NCI-H226 (cell line): ENCODE measurements at regions not wholly inside any gene's neighbourhood (a gene's known extent, or its start where the extent isn't known, plus 50 kb on each side); places are given as distances from the start of the nearest gene placed in this dataset.
A peak's percentile ranks its signal among the peaks of the same experiment; 100 is the strongest.

Experiments used
- DNase-seq: peaks from one replicate; pipeline ENCODE4 v3.0.0-alpha.2; 2015

DNA sequence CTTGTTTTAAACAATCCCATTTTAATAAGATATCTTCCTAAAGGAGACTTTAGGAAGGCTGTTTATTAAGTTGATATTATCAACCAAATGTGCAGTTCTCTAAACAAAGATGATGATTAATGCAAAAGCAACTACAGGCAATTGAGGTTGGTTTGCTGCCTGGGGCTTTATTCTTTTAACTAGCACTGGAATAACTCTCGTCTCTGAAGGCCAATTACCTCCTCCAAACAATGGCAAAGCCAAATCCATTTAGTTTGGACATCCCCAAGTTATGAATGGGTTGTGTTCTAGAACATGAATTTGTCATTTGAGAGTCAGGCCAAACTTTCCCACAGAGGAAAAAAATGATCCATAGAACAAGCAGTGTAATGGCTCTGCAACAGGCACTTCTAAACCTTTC, 114.1 kb downstream of the SLC16A9 start:
- DNase-seq = no peak

DNA sequence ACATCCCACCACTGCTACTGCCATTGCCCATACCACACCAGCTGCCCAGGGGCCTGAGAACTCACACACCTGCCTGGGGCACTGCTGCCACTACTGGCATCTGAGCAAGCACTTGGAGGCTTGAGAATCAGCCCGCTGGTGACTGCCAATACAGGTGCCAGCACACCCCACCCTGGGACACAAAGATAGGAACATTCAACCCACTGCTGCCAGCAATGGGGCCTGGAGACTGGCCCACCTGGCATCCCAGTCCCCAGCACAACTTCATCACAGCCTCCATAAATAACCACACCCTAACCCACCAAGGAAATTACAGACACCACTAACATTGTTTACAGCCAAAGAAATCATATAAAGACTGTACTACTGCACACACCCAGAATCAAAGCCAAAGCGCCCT, 115.9 kb downstream of the SLC16A9 start:
- DNase-seq = no peak

DNA sequence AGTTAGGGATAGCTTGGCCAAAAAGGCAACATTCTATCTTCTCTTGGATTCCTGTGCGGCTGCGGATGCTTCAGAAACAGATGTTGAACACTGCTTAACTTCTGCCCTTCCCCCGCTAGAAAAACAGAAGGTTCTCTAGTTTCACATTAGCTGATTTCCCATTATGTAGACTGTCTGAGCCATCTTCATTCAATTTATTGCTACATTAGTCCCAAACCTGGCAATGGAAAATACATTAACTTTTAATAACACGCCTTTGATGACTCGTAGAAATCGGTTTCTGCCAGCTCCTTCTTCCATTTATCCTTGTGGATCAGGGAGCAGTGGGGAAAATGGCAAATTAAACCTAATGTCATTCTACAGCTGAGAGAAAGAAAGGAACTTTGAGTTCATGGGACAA, 119.9 kb downstream of the SLC16A9 start:
- DNase-seq = no peak

DNA sequence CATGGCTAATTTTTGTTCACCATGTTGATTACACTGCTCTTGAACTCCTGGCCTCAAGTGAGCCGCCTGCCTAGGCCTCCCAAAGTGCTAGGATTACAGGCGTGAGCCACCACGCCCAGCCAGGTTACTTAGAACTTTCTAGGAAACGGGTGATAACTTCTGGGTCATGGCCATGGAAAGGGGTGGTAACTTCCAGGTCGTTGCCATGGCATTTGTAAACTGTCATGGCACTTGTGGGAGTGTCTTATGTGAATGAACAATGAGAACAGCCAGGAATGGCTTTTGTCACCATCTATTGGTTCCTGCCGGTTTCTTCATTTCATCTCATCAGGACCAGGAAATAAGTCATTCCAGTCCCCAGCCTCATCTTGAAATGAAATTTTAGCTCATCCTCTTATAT, 120.9 kb downstream of the SLC16A9 start:
- no peak for DNase-seq

DNA sequence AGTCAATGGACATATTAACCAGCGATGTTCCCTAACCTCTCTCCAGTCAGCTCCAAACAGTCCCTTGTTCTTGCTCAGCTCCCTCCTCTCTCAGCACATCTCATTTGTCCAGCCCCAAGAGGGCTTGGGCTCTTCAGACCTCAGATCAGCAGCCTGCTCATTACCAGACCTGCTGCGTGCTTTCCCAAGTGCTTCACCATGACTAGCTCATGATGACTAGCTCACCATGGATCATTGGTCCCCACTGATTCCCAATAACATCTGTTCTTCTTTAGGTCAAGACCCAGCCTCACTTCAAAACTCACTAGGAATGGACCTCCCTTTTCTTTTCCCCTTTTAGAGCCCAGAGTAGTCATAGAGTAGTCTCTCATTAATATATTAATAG, 121.9 kb downstream of the SLC16A9 start:
- DNase-seq = no peak

DNA sequence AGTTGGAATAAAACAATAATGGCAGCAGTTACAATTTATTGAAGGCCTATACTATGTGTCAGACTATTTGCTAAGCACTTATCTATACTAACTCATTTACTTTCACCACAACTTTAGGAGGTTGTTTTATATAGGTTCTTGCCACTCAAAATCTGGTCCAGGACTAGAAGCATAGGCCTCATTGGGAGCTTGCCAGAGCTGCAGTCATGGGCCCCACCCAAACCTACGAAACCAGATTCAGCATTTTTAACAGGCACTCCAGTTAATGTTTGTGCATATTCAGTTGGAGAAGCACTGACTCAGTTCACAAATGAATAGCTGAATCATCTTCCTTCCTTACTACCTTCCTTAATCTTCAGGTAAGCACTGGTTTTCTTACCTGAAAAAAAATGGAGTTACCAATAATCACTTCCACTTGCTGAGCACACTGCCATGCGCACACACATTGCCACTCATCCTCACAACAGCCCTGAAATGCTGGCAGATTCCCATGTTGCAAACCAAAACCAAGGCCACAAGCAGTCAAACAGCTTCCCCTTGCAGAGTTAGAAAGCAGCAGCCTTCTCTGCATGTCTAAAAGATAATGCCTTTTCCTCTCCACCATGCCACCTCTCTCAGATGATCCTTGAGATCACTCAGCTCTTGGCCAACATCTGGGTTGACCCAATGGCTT, 122.4 kb downstream of the SLC16A9 start:
- DNase-seq = no peak

DNA sequence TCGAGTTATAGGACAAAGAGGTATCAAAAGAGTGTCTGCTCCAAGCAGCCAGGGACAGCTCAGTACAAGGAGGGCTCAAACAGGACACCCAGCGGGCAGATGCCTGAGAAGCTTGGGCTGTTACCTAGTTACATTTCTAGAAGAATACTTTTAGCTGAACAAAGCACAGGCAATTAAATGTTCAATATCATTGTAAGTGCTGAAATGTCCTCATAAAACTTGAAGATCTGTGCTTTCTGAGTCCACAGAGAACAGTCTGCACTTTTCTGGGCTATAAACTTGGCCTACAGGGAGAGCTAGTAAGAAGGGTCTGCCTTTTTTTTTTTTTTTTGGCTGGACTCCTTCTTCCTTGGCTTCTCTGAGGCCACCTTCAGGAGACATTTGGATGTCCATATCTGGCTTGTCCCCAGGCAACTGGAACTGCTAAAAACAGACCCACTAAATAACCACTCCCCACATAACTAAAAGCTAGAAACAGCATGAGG, 123.2 kb downstream of the SLC16A9 start:
- DNase-seq = no peak

DNA sequence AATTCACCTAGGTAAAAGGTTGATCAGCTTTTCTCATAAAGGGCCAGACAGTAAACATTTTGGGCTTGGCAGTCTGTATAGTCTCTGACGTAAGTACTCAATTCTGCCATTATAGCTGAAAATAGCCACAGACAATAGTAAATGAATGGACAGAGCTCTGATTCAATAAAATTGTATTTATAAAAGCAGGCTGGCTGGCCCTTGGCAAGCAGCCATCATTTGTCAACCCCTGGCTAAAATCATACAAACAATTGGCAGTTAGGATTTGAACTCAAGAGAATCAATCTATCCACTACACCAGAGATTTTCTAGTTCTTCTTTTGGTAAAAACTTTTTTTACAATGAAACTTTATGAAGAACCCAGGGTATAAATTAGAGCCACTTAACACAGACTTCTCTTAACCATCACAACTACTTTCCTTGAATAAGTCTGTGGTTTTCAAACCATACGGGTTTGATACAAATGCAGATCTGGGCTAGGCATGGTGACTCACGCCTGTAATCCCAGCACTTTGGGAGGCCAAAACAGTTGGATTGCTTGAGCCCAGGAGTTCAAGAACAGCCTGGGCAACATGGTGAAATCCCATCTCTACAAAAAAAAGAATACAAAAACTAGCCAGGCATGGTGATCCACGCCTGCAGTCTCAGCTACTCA, 124.5 kb downstream of the SLC16A9 start:
- DNase-seq = no peak

DNA sequence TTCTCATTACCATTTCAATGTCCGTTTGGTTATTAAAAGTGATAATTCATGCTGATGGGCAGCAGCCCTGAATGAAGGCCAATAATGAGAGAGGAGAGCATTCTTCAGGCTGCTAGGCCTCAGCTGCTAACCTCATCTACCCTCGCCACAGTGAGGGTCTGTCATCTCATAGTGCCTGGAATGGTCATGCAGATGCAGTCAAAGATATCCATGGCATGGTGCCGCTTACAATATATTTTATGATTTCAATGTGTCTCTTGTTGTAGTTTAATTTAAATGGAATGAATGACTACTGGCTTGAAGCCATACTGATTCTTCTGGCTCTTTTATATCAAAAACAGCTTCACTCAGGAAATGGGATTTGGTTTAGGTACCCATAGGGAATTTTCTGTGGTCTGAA, 126.9 kb downstream of the SLC16A9 start:
- no peak for DNase-seq

DNA sequence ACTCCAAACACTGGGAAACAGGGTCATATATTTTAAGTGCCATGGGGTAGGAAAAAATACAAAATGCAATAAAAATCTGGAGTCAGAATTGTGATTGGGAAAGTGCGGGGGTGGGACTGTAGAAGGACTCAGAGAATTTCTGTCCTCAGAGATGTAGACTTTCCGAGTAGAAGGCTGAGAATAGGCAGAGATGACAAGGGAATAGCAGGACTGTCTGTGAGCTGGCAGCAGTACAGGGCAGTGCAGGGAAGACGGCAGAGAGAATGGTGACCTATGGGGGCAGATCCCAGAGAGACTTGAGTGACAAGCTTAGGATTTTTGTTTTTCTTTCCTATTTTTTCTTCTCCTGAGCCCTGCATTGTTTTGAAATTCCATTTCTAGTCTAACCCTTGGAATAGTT, 127.6 kb downstream of the SLC16A9 start:
- DNase-seq = no peak

DNA sequence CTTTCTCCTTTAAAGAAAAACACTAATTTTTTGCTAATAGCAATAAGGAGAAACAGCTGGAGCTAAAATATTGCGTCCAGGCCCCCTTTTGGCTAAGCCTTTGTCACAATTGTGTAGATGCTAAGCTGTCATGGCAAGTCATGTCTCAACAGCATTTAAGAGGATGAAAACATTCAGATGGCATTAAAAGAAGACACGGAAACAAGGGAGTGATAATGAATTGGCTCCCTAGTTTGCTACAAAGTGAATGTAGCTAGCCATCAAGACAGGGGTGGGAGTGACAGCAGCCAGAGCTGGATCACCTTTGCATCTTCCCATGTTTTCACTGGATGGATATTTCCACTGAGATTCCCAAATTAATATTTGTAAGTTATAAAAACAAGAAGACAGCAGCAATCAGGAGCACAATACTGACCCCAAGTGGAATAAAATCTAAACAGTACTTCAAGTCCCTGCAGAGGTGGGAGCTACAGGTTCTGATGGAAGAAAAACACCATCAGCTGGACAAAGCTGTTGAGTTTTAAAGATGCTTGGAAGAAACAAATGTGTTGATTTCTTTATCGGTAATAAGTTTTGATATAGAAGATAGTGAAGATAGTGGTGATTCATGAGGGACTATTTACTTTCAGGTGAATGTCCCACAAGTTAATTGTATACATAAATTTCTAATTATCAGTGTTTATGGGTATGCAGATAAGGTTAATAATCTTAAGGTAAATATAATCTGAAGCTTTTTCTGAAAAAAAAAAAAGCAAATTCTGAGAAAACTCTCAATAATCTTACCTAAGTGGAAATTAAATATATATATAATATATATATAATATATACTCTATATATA, 129.4 kb downstream of the SLC16A9 start:
- DNase-seq = no peak

DNA sequence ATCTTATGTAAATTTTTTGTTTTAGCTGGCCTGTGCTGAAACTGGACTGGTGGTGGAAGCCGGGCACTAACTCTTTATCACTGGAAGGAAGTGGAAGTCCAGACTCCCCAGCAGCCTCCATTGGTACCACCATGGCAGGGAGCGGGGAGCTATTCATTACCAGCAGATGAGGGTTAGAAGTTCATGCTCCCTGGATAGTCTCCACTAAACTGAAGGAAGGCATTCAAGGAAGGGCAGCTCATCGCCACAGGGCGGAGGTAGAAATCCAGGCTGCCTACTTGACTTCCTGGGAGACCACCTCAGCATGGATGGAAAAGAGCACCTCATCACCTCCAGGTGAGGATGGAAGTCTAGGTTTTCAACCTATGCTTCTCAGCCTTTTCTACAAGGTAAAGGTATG, 130.9 kb downstream of the SLC16A9 start:
- no peak for DNase-seq

DNA sequence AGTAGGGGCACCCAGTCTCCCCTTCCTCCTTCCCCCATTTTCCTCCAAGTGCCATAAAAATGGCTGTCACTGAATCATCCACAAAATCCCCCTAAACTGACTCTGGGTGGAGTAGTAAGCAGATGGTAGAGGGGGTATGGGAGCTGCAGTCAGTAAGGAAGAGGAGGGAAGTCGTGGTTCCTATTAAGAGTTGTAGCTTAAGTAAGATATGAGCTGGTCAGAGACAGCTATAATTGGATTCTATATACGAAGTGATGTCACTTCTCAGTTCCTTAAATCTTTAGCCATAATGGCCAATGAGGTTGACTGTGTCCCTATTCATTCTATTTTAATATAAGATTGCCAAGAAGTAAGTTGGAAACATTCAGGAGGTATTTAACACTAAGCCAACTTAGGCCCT, 131.7 kb downstream of the SLC16A9 start:
- no peak for DNase-seq

DNA sequence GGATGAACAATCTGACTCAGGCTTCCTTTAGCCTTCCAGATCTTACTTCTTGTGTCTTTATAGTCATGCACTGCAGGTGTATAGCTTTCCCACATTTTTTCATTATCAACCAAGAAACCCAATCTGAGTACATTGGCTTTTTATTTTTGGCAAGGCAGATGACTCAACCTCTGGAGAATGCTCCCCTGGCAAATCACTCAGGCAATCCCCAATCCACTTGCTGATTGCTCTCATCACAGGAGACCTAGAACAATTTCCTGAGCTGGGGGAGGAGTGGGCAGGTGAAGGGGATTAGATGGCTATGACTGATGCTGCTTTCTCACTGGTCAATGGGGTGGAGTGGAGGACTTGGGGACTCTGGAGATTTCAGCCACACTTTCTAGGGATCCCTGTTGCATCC, 134.4 kb downstream of the SLC16A9 start:
- peak; percentile 19 for DNase-seq

DNA sequence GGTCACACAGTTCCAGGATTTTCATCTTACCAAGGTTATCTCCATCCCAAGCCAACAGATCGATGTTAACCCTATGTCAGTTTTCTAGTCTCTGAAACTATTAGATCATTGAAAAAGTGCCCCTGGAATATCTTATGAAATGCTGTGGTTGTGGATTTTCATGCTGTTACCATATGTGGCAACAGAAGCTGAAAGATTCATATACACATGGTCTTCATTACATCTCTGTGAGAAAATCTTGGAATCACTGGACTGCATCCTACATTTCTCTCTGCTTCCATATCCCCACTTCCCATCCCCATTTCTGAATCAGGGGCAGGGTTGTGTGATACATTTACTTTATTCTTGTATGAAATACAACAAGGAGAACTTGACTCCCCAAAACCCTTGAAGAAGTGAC, 146.1 kb downstream of the SLC16A9 start:
- DNase-seq = no peak

DNA sequence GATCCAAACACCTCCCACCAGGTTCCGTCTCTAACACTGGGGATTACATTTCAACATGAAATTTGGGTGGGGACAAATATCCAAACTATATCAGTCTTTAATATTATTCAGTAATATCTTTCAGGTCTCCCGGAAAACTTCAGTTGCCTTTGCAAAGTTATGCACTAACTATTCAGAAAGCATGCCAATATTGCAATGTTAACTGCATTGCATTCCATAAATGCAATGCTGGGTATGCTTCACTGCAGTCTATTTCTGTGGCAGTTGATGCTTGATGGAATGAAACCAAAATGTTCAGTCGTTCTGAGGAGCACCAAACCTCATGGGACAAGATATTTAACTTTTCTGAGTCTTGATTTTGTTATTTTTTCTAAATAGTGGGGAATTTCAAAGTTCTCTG, 147.5 kb downstream of the SLC16A9 start:
- DNase-seq = no peak

DNA sequence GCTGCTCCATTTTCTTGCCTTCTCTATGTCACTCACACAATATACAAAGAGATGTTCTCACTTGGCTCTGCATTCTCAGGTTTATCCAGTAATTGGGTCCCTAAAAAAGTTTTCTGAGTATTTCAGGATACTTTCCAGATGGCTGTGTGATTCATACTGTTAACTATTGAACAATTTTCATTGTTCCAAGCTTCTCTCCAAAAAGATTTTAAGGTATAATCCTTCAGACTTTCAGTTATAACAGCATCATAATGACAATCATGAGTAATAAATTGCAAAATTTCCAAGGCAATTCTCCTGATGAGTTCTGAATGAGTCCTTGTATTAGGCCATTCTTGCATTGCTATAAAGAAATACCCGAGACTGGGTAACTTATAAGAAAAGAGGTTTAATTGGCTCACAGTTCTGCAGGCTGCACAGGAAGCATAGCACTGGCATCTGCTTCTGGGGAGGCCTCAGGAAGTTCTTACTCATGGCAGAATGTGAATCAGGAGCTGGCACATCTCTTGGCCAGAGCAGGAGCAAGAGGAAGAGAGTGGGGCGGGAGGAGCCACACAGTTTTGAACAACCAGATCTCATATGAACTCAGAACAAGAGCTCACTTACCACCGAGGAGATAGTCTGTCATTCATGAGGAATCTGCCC, 148.1 kb downstream of the SLC16A9 start:
- no peak for DNase-seq

DNA sequence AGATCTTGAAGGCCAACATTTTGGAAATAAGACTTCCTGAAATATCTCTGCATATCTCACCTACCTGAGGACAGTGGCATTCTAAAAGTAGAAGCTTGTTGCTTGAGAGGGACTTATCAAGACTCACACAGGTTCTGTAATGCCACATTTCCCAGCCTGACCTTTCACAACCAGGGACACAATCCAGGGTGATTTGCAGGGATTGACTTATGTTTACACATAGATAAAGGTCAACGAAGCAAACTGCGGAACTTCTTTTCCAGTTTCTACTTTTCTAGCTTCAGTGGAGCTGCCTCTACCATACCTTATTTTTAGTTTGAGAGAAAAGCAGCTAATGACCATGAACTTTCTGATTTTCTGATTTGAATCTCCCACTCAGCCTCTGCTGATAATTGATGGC, 148.7 kb downstream of the SLC16A9 start:
- no peak for DNase-seq

DNA sequence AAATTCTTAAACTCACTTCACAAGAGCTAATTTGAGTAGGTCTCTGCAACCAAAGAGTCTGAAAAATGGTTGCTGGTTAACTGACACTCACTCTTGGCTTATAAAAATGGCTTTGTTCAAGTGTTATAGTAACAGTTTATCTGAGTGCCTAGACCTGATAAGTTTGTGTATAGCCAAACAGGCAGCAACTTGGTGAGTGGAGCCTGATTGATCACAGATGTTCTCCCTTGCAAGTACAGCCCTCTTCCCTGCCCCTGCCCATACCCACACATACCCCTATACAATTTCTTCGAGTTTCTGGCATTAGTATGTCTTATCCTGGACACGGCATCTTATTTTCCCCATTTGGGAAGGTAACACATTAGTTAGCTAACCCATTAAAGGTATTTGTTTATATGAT, 149.5 kb downstream of the SLC16A9 start:
- DNase-seq = no peak

DNA sequence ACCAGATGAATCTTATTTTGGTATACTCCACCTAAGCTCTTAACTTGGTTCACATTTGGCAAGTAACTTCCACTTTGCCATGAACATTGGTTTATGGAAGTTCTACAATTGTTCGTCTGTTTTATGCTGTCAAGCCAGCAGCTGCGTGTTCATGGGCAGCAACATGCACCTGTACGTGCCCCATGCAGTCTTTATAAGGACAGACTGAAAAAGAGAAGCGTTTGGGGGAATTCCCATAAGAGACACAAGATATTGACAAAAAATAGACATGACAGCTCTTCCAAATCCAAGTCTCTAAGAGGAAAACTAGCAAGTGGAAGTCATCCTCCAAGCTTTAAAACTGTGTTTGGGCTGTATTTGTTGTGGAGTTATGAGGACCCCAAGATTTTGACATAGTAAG, 151.6 kb downstream of the SLC16A9 start:
- no peak for DNase-seq

DNA sequence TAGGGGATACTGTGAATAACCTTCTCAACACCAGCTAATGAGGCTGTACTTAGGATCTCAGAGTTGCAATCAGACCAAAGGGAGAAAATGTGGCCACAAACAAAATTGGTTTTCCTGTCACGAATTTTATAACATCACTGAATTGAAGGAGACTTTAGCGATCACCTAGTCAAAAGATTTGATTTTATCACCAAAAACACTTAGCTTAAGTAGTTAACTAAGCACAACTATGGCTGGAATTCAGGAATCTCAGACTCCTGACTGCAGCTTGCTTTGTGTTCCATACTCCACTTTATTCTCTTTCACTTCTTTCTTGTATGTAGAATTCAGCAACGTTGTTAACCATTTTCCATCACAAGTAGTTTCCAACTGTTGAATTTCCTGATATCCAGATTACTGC, 152.0 kb downstream of the SLC16A9 start:
- no peak for DNase-seq

DNA sequence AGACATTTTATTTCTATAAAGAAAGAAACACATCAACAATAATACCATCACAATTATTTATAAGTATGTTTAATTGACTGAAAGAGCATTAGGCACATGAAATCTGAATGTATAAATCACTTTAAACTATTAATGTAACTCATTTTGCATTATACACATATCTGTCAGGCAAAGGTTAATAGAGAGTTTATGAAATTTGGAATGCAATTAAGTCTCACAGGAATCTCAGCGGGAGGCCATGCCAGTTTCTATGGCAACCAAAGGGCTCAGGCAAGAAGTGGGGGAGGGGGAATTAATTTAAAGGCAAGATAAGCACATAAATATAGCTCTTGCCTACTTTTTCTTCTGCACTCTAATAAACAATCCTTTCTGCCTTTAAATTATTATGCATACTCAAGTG, 152.6 kb downstream of the SLC16A9 start:
- no peak for DNase-seq

DNA sequence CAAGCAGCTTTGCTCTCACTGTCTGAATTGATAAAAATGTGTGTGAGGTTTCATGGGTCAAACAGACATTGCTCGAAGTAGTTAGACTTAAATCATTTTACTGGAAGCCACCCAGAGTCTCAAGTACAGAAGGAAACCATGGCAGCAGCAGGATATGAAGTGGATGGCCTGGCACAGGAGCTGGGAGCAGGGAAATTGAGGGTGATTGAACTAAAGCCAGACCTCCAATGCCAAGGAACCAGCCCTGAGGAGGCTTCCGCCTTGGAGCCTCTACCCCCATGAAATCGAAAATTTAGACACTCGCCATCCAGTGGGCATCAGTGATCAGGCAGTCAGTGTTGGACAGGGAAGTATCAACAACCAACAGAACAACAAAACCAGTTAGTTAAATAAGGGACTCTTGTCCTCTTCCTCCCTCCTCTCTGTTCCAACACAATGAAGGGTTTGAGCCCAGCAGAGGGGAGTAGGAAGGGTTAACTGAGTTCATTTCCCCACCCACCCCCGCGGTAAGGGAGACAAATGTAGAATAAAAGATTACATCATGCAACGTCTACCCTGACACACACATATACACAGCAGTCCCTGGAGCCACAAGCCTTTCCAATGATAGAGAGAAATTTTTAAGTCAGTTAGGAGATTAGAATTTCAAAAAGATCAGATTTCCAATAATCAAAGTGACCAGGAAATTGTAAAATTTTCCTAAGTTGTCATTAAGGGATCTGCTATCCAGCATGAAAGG, 156.3 kb downstream of the SLC16A9 start:
- DNase-seq = no peak
